NCI-H2107 treated with DMSO at 0.1 percent for 48 hours (cell line): ENCODE measurements at regions not wholly inside any gene's neighbourhood (a gene's known extent, or its start where the extent isn't known, plus 50 kb on each side); places are given as distances from the start of the nearest gene placed in this dataset.
"Not testable (repeated sequence)": the region's sequence is repeated elsewhere in the genome, so short reads cannot be mapped to it uniquely, and the experiment has no call there.

Experiments
- DNase-seq: peaks from one replicate; lab custom pipeline; 2025; ENCODE audit not compliant: unreplicated experiment; lab: John Stamatoyannopoulos, UW

DNA sequence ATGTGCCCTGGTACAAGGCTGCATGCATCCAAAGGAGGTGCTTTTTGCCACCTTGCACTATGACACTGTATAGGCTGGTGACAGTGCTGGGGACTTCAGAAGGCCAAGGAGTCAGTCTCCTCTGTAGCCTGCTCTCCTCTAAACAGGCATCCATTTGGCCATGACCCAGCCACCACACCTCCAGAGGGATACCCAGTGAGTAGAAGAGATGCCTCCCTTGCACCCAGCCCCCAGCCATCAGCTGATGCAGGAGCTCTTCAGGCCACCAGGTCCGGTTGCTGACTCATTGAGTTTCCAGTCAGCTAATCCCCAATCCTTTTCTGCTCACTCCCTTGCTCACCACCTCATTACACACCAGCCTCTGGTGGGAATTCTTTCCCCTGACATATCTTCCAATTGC is 99.8 kb downstream of the PJA1 start:
- DNase-seq = no peak

- no peak for DNase-seq
Observed at GRCh38 chrX:69063486-69063885, 101.8 kb downstream of the PJA1 start.

DNA sequence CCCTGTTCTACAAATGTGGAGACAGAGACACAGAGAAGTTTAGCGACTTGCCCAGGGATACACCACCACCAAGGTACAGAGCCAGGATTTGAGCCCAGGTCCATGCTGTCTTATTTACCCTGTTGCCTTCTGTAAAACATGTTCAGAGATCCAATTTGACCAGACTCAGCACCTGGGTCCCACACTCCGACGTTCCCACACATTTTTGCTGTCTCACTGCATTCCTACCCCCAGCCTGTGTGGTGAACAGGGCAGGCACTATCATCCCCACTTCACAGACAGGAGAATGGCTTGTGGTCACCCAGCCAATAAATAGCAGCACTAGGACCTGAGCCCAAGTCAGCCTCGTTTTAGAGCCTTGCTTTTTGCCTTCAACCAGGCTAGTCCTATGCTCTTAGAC is 102.8 kb downstream of the PJA1 start:
- DNase-seq = no peak

- DNase-seq = no peak
Observed at GRCh38 chrX:69060631-69061408, 104.4 kb downstream of the PJA1 start.

GRCh38 chrX:69055193-69055592 is 110.1 kb downstream of the PJA1 start:
- DNase-seq = no peak

- DNase-seq = not testable (repeated sequence)
Observed at GRCh38 chrX:69054497-69054896, 110.8 kb downstream of the PJA1 start.

DNA sequence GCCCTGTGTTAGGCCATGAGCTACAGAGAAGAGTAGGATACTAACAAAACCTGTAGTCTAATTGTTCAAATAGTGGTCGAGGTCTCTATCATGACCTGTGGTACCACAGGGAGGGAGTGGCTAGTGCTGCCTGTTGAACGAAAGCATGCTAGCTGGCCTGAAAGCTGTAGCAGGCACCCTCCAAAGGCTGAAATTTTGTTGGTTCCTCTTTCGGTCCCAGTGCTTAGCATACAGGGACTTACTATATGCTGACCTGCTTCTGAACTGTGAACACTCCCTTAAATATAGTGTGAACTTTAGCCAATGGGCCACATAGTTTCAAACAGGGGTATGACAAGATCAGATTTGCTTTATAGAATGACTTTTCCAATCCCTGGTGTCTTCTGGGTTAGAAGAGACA is 113.4 kb downstream of the PJA1 start:
- DNase-seq = no peak

DNA sequence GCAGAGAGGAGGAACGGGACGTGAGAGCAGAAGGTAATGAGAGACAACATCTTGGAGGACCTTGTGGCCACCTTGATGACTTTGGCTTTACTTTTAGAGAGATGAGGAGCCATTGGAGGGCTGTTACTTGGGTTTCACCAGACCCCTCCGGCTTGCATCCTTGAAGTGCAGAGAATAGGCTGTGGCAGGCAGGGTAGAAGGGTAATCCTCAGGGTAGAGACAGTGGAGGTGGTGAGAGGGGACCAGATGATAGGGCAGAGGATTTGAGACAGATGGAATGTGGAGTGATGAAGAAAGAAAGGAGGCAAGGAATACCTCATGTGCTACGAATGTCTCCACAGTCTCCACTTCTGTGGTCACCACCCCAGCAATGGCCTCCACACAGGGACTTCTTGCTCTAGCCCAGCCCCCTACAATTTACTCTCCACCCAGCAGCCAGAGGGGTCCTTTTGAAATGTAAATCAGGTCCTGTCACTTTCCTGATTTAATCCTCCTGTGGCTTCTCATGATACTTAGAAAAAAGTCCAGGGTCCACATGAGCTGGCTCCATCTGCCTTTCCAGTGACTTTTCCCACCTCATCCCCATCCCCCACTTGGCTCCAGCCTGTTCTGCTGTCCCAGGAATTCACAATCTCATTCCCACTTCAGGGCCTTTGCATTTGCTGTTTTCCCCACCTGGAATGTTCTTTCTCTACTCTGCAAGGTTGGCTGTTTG is 115.0 kb downstream of the PJA1 start:
- no peak for DNase-seq

DNA sequence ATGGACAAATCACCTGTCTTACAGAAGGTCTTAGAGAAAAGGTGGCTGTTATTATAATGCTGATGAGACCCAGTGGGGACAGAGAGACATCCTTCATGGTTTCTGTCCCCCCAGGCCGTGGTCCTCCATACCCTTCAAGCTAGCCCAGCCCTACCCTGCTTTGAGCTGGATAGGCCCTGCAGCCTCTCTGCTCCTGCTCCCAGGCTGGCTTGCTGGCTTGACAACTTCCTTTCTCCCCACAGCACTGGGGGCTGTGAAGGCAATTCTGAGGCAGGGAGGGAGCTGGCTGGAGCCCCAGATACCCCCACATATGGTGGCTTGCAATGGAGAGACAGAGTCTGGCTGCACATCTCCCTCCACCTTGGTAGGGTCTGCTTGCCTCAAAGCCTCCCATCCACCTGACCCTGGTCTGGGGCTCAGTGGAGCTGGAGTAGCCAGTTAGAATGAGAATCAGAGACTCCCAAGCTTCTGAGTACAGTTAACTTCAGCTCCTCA is 118.2 kb downstream of the PJA1 start:
- DNase-seq = no peak

DNA sequence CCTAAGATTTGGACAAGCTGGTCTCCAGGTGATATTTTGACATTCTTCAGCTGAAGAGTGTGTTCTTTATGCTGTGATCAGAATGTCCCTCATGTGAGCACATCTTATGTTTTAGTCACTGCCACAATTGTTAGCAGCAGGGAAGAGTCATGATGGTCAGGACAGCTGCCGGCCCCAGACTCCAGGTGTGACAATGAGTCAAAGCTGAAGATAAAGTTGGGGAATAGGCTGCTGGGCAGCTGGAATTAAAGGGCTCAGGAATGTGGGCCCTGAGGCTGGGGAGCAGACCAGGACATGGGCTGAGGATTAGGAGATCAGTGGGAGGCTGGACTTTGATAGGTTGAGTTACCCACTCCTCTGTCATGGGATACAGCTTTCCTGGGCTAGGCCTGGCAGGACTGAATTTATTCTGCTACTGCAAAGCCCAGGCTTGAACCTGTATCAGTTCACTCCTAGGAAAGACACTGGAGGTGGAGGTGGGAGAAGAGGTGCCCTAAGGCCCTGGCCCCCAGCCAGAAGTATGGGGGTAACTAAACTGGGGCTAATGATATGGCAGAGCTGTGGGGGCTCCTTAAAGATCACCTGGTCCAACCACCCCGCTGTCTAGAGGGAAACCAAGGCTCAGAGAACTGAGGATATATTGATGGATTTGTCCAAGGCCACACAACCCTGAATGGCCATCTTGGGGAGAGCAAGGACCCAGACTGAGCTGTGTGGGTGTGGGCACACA is 119.5 kb downstream of the PJA1 start:
- DNase-seq = no peak

DNA sequence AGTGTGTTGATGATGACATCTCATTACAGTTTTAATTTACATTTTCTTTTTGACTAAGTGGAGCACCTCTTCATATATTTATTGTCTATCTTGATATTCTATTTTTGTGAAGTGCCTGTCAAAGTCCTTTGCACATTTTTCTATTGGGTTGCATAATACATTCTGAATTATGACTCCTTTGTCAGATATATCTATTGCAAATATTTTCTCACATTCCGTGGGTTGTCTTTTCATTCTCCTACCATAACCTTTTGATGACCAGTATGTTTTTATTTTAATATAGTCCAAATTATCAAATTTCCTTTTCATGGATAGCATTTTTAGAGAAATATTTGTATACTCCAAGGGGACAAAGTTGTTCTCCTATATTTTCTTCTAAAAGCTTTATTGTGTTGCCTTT is 126.4 kb downstream of the PJA1 start:
- DNase-seq = no peak

- no peak for DNase-seq
Observed at GRCh38 chrX:69038188-69038587, 127.1 kb downstream of the PJA1 start.

DNA sequence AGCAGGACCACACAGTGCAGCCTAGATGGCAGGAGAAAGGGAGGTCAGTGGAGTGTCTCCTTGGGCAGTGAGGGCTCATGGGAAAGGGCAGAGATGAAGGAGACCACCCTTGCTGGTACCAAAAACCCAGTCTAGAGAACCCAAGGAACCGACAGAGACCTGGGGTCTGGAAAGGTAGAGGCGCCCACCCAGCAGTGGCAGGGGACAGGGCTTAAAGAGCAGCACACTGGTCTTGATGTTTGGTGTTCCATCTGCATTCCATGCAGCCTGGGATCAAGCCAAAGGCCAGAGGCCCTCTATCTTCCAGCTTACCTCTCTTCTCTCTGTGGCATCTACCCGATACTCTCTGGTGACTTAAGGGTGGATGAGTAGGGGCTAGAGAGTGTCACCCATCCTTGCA is 127.5 kb downstream of the PJA1 start:
- no peak for DNase-seq

- DNase-seq = no peak
Observed at GRCh38 chrX:69036674-69037573, 128.3 kb downstream of the PJA1 start.

DNA sequence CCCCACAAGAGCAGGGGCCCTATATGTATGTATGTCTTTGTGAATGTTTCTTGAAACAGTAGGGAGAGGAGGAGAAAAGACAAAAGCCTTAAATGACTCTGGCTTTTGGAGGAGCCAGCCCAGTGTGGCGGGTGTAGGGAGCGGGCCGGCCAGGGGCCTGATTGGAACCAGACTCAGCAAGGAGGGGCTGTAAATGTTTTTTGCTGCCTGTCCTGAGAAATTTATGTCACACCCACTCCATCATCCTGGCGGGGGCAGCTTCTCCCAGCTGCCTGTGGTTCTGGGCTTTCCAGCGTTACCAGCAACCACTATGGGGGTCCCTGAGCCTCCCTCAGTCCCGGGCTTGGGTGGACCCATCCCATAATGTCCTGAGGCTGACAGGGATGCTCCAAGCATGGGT is 130.8 kb downstream of the PJA1 start:
- no peak for DNase-seq

DNA sequence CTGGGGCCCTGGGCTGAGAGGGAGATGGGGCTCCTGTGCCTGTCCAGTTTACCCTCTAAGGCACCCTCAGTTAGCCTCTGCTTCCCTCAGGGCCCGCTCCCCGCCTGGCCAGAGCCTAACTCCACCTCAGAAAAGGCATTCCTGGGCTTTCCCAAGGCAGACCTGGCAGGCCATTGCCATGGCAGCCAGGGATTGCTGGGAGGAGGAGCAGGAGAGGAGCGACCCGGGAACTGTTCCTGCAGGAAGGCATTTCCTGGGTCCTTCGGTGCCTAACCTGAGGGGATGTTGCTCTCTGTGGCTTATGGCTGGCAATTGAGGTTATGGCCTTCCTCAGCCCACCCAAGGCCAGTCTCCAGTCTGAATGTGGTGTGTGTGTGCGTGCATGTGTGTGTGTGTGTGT is 131.3 kb downstream of the PJA1 start:
- DNase-seq = no peak

DNA sequence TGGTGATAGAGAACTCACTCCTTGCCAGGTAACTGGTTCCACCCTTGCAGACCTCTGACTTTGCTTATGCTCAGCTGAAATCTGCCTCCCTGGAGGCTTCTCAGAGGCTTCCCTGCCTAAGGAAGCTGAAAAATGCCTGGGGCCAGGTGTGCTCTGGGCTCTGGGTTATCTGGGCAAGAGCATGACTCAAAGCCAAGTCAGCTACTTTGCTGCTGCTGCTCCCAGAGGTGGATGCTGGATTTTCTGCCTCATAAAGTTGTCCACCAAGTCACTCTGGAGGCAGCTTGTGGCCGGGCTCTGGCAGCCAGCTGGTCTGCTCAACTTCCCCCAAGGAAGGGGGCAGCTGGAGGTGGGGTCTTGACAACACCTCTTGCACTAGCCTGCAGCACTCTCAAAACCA is 132.7 kb downstream of the PJA1 start:
- DNase-seq = no peak

DNA sequence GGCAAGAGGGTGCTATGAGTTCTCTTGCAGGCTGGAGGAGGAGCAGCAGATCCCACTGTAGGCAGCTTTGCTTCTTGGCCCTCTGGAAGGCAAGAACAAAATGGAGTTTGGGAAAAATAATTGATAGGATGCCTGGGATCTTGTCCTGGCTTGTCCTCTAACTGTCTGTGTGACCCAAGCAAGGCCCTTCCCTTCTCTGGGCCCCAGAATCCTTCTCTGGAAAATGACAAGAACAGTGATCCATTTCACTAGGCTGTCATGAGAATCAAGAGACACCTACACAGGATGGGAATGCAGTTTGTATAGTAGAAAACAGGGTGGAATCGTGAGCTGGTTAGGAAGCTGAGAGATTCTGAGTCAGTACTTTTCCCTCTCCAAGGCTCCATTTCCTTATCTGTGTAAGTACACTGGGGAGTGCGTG is 133.3 kb downstream of the PJA1 start:
- DNase-seq = no peak

DNA sequence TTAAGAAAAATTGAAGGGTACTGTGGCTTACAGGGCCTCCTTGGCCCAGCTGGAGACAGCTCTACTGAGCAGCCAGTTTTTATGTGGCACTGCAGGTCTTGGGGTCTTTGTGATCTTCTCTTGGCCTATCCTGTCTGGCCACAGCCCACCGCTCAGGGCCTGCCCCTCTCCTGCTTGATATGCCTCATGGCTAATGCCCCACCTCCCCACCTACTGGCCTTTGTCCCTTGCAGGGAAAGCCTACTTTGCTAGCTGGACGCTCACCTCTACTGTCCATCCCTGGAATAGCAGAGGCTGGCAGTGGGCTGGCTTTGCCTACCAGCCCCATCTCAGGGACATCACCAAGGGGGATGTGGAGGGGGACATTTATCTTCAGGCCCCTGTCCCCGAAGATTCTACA is 134.1 kb downstream of the PJA1 start:
- no peak for DNase-seq

GRCh38 chrX:69029771-69030170 is 135.5 kb downstream of the PJA1 start:
- DNase-seq = no peak

DNA sequence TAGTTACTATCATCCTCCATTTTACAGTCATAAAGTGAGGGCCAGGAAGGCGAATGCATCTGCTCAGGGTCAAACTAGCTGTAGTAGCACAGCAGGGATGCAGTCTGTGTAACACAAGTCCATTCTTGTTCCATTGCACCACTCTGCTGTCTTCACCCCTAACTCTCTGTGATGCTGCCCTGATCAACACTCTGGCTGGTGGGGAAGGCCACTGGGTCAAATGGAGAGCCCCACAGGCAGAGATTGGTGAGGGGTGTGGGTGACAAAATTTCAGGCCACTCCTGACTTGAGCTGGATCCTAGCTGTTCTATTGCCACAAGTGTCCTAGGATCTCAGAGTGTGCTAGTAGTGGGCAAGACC is 136.5 kb downstream of the PJA1 start:
- DNase-seq = no peak
